HCT116 (cell line): ENCODE measurements at regions not wholly inside any gene's neighbourhood (a gene's known extent, or its start where the extent isn't known, plus 50 kb on each side); places are given as distances from the start of the nearest gene placed in this dataset.

Source experiments
- ATAC-seq: fragments of 200-7000 bp; cut with Tn5 transposase; 2 replicates; pipeline ENCODE4 v1.9.1; 2020; ENCODE audit warnings: mild to moderate bottlenecking, moderate library complexity
- BruUV-seq: library from RNA; stranded (reverse); fragments of 400-500 nt; replicated peaks from 2 replicates; lab custom pipeline; 2021; lab: Mats Ljungman, UMichigan
- CTCF ChIA-PET: fragments of 300-600 bp; sonication (Branson Sonifier 250); formaldehyde crosslinking; loops from one replicate; lab custom pipeline; 2021; ENCODE audit warnings: antibody characterized with exemption; lab: Charles Lee
- POLR2A ChIA-PET: fragments of 300-600, 350-600 bp; sonication (Branson Sonifier 250); formaldehyde crosslinking; loops from one replicate; lab custom pipeline; 2021; ENCODE audit warnings: antibody characterized with exemption; lab: Charles Lee
- RAD21 ChIA-PET, 2 experiments: fragments of 300-600 bp; sonication (Branson Sonifier 250); formaldehyde crosslinking; loops; one replicate each; lab custom pipeline; 2023; ENCODE audit warnings: low total read pairs in 2 of 2; ENCODE audit not compliant: uncharacterized antibody in 2 of 2, unreplicated experiment in 2 of 2, low non-redundant PET in 1 of 2; lab: Charles Lee
- DNase-seq: peaks from one replicate; pipeline ENCODE4 v3.0.0-alpha.2; 2010; ENCODE audit warnings: low read depth, low spot score
- H2AFZ ChIP-seq: fragments of 200-600 bp; shearing (Covaris generic), sonication (generic); 2 replicates; pipeline ENCODE4 v1.6.1; 2017; ENCODE audit warnings: low read depth, mixed run types, mixed read lengths, antibody characterized with exemption, low read length; ENCODE audit not compliant: poor library complexity, severe bottlenecking
- H3K27ac ChIP-seq: 2 replicates; pipeline ENCODE4 v1.5.1; 2012; ENCODE audit warnings: low read depth, low read length
- H3K27me3 ChIP-seq: fragments of 200-600 bp; sonication (generic); 2 replicates; pipeline ENCODE4 v1.6.1; 2016; ENCODE audit warnings: mixed run types, low read length, mixed read lengths; ENCODE audit not compliant: insufficient read depth
- H3K36me3 ChIP-seq, 2 experiments: fragments of 200-500 bp in 1 of 2; fragments of 200-600 bp in 1 of 2; sonication (Bioruptor generic) in 1 of 2; sonication (generic) in 1 of 2; 2 replicates each; pipeline versions ENCODE4 v1.5.1 to v1.6.1; 2014 to 2016; ENCODE audit warnings: low read length in 2 of 2, inconsistent platforms in 1 of 2, mixed read lengths in 1 of 2, mixed run types in 1 of 2; ENCODE audit not compliant: insufficient read depth in 2 of 2, control insufficient read depth in 1 of 2
- H3K4me1 ChIP-seq, 2 experiments: fragments of 200-600 bp in 1 of 2; sonication (generic) in 1 of 2; 2 replicates each; pipeline versions ENCODE4 v1.5.1 to v1.6.1; 2012 to 2017; ENCODE audit warnings: low read length in 2 of 2, inconsistent platforms in 1 of 2, mild to moderate bottlenecking in 1 of 2, mixed read lengths in 1 of 2, mixed run types in 1 of 2, moderate library complexity in 1 of 2; ENCODE audit not compliant: insufficient read depth in 2 of 2, control insufficient read depth in 1 of 2
- H3K4me2 ChIP-seq: fragments of 200-600 bp; sonication (generic); 2 replicates; pipeline ENCODE4 v1.6.1; 2017; ENCODE audit warnings: mixed run types, low read length, mixed read lengths
- H3K4me3 ChIP-seq, 2 experiments: fragments of 200-600 bp in 1 of 2; sonication (generic) in 1 of 2; replicated peaks in 1 of 2; 2 replicates each; pipeline ENCODE4 v1.5.1; 2011 to 2016; ENCODE audit warnings: low read length in 2 of 2, control low read depth in 1 of 2, low read depth in 1 of 2, mild to moderate bottlenecking in 1 of 2, mixed read lengths in 1 of 2, mixed run types in 1 of 2
- H3K79me2 ChIP-seq: fragments of 200-600 bp; sonication (generic); 2 replicates; pipeline ENCODE4 v1.6.1; 2017; ENCODE audit warnings: mild to moderate bottlenecking, mixed run types, low read length, moderate library complexity, mixed read lengths; ENCODE audit not compliant: insufficient read depth
- H3K9ac ChIP-seq: fragments of 200-600 bp; sonication (generic); 2 replicates; pipeline ENCODE4 v1.6.1; 2016; ENCODE audit warnings: low read length, mixed read lengths
- H3K9me2 ChIP-seq: fragments of 200-600 bp; sonication (generic), shearing (Covaris generic); 2 replicates; pipeline ENCODE4 v1.6.1; 2017; ENCODE audit warnings: mixed run types, mild to moderate bottlenecking, moderate library complexity; ENCODE audit not compliant: insufficient read depth
- H3K9me3 ChIP-seq, 2 experiments: fragments of 200-500 bp in 1 of 2; fragments of 200-600 bp in 1 of 2; sonication (Bioruptor generic) in 1 of 2; sonication (generic) in 1 of 2; 2 replicates each; pipeline ENCODE4 v1.6.1; 2014 to 2017; ENCODE audit warnings: low read length in 2 of 2, mixed read lengths in 2 of 2, inconsistent platforms in 1 of 2, low read depth in 1 of 2, mild to moderate bottlenecking in 1 of 2, mixed run types in 1 of 2, moderate library complexity in 1 of 2; ENCODE audit not compliant: control insufficient read depth in 1 of 2, insufficient read depth in 1 of 2
- H4K20me1 ChIP-seq: fragments of 200-600 bp; sonication (generic), shearing (Covaris generic); 2 replicates; pipeline ENCODE4 v1.6.1; 2017; ENCODE audit warnings: mixed run types, mild to moderate bottlenecking, moderate library complexity; ENCODE audit not compliant: insufficient read depth
- CBX3 ChIP-seq: IDR thresholded peaks from 2 replicates; pipeline ENCODE4 v1.6.1; 2012; ENCODE audit warnings: low read depth
- CEBPB ChIP-seq: IDR thresholded peaks from 2 replicates; pipeline ENCODE4 v1.6.1; 2012; ENCODE audit warnings: low read depth
- EGR1 ChIP-seq: IDR thresholded peaks from 2 replicates; pipeline ENCODE4 v1.6.1; 2012; ENCODE audit warnings: low read depth
- ELF1 ChIP-seq: IDR thresholded peaks from 2 replicates; pipeline ENCODE4 v1.6.1; 2012; ENCODE audit warnings: low read depth, borderline replicate concordance
- EZH2 ChIP-seq: fragments of 200-600 bp; sonication (generic); IDR thresholded peaks from 2 replicates; pipeline ENCODE4 v1.6.1; 2017; ENCODE audit warnings: antibody characterized with exemption, mixed run types
- EZH2phosphoT487 ChIP-seq: fragments of 200-600 bp; IDR thresholded peaks from 2 replicates; pipeline ENCODE4 v1.6.1; 2018; ENCODE audit warnings: antibody characterized with exemption, borderline replicate concordance
- JUND ChIP-seq: IDR thresholded peaks from 2 replicates; pipeline ENCODE4 v1.6.1; 2012
- SP1 ChIP-seq: IDR thresholded peaks from 2 replicates; pipeline ENCODE4 v1.6.1; 2012; ENCODE audit warnings: low read depth
- YY1 ChIP-seq: IDR thresholded peaks from 2 replicates; pipeline ENCODE4 v1.6.1; 2011; ENCODE audit warnings: low read length, low read depth, moderate library complexity, mild to moderate bottlenecking; ENCODE audit not compliant: insufficient replicate concordance; ENCODE audit errors: extremely low read depth
- intact Hi-C: fragments of 100-400 bp; cut with micrococcal nuclease; formaldehyde crosslinking; loops from 2 replicates; pipeline ENCODE4 v1.10.0; 2022
- TF ChIP-seq, protein P1 (sequence below): IDR thresholded peaks from 2 replicates; pipeline ENCODE4 v1.6.1; 2011; ENCODE audit warnings: mild to moderate bottlenecking, low read length, moderate library complexity; ENCODE audit not compliant: insufficient replicate concordance; ENCODE audit errors: extremely low read depth
- TF ChIP-seq, protein P2 (sequence below): IDR thresholded peaks from 2 replicates; pipeline ENCODE4 v1.6.1; 2012

DNA sequence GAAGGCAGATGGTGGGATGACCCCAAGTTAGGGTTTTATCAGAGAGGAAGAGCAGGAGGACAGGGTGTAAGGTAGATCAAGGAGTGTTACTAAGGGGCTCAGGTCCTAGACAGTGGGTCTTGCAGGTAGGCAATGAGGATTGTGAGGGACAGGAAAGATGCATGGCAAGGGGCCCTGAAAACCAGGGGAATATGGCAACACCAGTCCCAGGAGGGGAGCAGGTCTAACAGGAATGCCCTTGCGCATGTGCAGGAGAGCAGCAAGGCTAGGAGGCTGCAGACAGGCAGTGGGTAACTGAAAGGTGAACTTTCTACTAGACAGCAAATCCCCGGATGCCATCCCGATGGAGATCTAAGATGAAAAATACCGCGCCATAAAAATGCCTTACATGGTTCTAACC lies 211.3 kb downstream of the ALG10 start (continued):
- no peak for TF ChIP-seq YY1
- TF ChIP-seq, all 23 proteins: peak for 0

DNA sequence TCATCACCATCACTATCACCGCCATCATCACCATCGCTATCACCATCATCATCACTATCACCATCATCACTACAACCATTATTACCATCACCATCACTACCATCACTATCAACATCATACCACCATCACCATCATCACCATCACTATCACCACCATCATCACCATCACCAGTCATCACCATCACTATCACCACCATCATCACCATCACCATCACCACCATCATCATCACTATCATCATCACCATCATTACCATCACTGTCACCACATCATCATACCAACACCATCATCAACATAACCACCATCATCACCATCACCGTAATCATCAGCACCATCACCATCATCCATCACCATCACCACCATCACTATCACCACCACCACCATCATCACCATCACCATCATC lies 213.8 kb downstream of the ALG10 start:
- Histone ChIP-seq H3K9me3 (no peaks in the 10 kb centered on the region), H2AFZ (no peak overlapping the region), H3K36me3 (no peaks in the 10 kb centered on the region), H3K27ac (no peak overlapping the region), H3K4me1 (no peaks in the 10 kb centered on the region), H3K4me2 (no peak overlapping the region), H3K27me3 (no peaks in the 10 kb centered on the region), H3K9me2 (no peaks in the 10 kb centered on the region), H3K79me2 (no peaks in the 10 kb centered on the region), H3K4me3 (no peak overlapping the region), H4K20me1 (no peaks in the 10 kb centered on the region), H3K9ac (no peak overlapping the region)
- RAD21 ChIA-PET: no interaction called here
- POLR2A ChIA-PET: no interaction called here
- no peak for TF ChIP-seq CEBPB
- ATAC-seq: no peak
- no peak for DNase-seq
- intact Hi-C loops: no loop called here
- BruUV-seq: no TSS peak
- CTCF ChIA-PET: no interaction called here

DNA sequence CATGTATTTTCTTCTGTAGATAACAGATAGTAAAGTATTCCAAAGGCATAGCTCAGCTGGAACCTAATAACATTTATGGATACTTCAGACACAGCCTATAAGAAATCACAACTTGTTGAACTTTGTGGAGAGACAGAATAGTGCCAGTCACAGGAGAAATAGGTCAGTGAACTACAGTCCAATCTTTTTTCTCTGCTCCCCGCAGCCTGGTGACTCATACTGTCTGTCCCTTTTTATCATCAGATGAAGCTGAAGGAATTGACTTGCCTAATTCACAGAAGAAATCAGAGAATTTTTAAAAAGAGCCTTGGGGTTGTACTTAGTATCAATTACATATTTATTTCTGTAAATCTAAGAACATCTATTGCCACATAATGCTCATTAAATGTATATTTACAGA lies 222.3 kb downstream of the ALG10 start:
- ATAC-seq (no peak), DNase-seq (no peak)
- H2AFZ ChIP-seq: no peak overlapping the region
- BruUV-seq: no TSS peak
- H4K20me1 ChIP-seq: no peaks in the 10 kb centered on the region
- H3K4me1 ChIP-seq: no peaks in the 10 kb centered on the region
- no peaks in the 10 kb centered on the region for H3K36me3 ChIP-seq
- intact Hi-C loops: no loop called here
- no peaks in the 10 kb centered on the region for H3K79me2 ChIP-seq
- ChIA-PET CTCF (no interaction called here), RAD21 (no interaction called here), POLR2A (no interaction called here)
- TF ChIP-seq JUND (no peak), EZH2 (no peak), EGR1 (no peak), CBX3 (no peak), SP1 (no peak), ELF1 (no peak), EZH2phosphoT487 (no peak)
- TF ChIP-seq, protein P1, sequence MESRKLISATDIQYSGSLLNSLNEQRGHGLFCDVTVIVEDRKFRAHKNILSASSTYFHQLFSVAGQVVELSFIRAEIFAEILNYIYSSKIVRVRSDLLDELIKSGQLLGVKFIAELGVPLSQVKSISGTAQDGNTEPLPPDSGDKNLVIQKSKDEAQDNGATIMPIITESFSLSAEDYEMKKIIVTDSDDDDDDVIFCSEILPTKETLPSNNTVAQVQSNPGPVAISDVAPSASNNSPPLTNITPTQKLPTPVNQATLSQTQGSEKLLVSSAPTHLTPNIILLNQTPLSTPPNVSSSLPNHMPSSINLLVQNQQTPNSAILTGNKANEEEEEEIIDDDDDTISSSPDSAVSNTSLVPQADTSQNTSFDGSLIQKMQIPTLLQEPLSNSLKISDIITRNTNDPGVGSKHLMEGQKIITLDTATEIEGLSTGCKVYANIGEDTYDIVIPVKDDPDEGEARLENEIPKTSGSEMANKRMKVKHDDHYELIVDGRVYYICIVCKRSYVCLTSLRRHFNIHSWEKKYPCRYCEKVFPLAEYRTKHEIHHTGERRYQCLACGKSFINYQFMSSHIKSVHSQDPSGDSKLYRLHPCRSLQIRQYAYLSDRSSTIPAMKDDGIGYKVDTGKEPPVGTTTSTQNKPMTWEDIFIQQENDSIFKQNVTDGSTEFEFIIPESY: no peak
- TF ChIP-seq, protein P2, sequence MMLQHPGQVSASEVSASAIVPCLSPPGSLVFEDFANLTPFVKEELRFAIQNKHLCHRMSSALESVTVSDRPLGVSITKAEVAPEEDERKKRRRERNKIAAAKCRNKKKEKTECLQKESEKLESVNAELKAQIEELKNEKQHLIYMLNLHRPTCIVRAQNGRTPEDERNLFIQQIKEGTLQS: no peak
- no peaks in the 10 kb centered on the region for H3K27me3 ChIP-seq
- H3K9me2 ChIP-seq: no peaks in the 10 kb centered on the region
- H3K4me2 ChIP-seq: no peak overlapping the region
- no peak overlapping the region for H3K4me3 ChIP-seq
- H3K27ac ChIP-seq: no peak overlapping the region
- no peak overlapping the region for H3K9ac ChIP-seq
- no peaks in the 10 kb centered on the region for H3K9me3 ChIP-seq
